HG02973 (cell line): ENCODE measurements at regions not wholly inside any gene's neighbourhood (a gene's known extent, or its start where the extent isn't known, plus 50 kb on each side); places are given as distances from the start of the nearest gene placed in this dataset.

Source experiments
- ATAC-seq: cut with Tn5 transposase; IDR thresholded peaks from one replicate; pipeline ENCODE4 v1.9.1; 2021; ENCODE audit warnings: moderate library complexity; ENCODE audit not compliant: unreplicated experiment

- ATAC-seq: no peak
Observed at GRCh38 chr3:27861046-27862036, 139.2 kb upstream of the EOMES start.

- ATAC-seq: no peak
Observed at GRCh38 chr3:27865731-27866130, 143.6 kb upstream of the EOMES start.

GRCh38 chr3:27869152-27869551, 147.0 kb upstream of the EOMES start:
- ATAC-seq: no peak

GRCh38 chr3:27877061-27878013, 155.2 kb upstream of the EOMES start:
- ATAC-seq: no peak

GRCh38 chr3:27878014-27878383, 155.9 kb upstream of the EOMES start:
- no peak for ATAC-seq

- no peak for ATAC-seq
Observed at GRCh38 chr3:27880969-27881892, 159.1 kb upstream of the EOMES start.

DNA sequence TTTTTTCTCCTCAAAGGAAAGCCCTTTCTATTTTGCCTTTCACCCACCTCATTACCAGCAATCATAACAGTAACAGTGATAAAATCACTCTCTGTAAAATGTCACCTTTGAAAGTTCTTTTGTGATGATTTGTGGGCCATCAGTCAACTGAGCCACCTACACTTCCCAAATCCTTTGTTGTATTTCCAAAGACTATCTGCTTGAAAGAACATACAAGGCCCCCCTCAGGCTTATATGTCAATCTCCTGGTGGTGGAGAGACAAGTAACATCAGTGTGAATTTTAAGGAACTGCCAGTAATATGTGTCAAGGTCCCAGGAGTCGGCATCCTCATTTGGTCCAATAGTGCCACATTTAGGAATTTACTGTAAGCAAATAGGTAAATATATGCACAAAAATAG, 161.1 kb upstream of the EOMES start:
- no peak for ATAC-seq

GRCh38 chr3:27885641-27886040, 163.5 kb upstream of the EOMES start:
- no peak for ATAC-seq

DNA sequence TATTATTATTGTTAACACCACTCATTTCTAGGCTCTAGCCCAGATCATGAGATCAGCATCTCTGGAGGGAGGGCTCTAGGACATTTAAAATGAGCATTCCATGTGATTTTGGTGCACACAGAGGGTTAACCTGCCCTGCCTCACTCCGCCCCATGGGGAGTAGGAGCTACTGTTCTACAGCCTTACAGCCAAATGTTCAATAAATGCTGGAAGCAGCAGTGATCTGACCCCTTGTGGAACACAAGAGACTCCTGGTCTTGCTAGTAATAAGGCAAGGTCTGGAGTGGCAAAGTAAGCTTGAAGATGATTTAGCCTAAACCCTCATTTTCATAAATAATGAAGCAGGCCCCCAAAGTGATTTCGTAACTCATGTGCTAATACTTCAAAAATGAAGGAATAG, 166.4 kb upstream of the EOMES start:
- ATAC-seq: no peak

- no peak for ATAC-seq
Observed at GRCh38 chr3:27889745-27890144, 167.6 kb upstream of the EOMES start.

DNA sequence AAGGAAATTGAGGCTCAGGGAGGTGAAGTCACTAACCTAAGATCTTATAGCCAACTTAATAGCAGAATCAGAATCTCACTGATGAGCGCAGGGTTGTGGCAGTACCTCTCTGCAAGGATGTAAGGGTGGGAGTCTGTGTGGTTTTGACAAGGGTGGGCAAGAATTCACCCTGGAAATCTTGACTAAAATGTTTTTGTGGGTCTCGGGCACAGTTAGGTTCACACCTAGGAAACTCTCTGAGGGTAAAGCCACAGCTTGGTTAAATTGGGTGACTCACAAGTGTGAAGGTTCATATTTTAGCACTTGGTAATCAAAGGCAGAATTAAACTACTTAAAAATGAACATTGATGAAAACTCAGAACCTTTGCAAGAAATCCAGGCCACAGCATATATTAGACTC, 178.2 kb upstream of the EOMES start:
- ATAC-seq: no peak

GRCh38 chr3:27903446-27903845, 181.3 kb upstream of the EOMES start:
- no peak for ATAC-seq

DNA sequence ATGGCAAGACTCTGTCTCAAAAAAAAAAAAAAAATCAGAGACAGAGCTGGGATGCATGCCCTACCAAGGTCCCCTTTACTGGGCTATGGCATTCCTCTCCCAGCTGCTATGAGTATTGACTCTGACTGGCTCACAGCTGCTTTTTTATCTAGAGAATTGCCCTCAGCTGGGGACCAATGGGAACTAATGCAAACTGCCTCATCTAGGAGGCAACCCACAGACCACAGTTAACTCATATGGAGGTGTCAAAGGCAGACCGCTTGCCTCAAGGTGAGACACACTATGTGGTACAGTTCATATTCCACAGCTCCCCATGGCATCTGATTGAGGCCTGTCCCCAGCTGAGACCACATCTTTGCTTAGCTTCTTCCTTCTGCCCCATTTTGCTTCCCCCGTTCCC, 183.5 kb upstream of the EOMES start:
- ATAC-seq: no peak

GRCh38 chr3:27907148-27907547, 185.0 kb upstream of the EOMES start:
- no peak for ATAC-seq

- no peak for ATAC-seq
Observed at GRCh38 chr3:27907929-27908328, 185.8 kb upstream of the EOMES start.

GRCh38 chr3:27910456-27910855, 188.3 kb upstream of the EOMES start:
- ATAC-seq: no peak

GRCh38 chr3:27914199-27914598, 192.1 kb upstream of the EOMES start:
- no peak for ATAC-seq

- no peak for ATAC-seq
Observed at GRCh38 chr3:27923349-27924068, 201.4 kb upstream of the EOMES start.

GRCh38 chr3:27927882-27928281, 205.8 kb upstream of the EOMES start:
- no peak for ATAC-seq

DNA sequence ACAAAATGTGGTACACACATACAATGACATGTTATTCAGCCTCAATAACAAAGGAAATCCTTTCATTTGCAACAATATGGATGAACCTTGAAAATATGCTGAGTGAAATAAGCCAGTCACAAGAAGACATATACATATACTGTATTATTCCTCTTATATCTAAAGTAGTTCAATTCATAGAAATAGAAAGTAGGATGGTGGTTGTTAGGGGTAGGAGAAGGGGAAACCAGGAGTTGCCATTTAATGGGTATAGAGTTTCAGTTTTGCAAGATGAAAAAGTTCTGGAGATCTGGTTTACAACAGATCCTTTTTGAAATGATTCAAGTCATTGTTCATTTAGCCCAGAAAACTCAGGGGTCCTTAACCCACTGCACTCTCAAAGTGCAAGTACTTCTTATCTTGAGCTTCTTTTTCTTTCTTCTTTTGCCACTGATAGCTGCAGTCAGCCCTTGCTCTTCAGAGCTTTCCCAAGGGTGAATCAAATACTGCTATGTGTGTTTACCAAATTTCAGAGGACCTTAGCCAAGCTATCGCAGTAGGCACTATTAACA, 208.0 kb upstream of the EOMES start:
- no peak for ATAC-seq
